NCI-H446 (cell line): ENCODE measurements at regions not wholly inside any gene's neighbourhood (a gene's known extent, or its start where the extent isn't known, plus 50 kb on each side); places are given as distances from the start of the nearest gene placed in this dataset.

ENCODE experiments used
- DNase-seq, 2 experiments: peaks; one replicate each; lab custom pipeline; 2025; lab: John Stamatoyannopoulos, UW

DNA sequence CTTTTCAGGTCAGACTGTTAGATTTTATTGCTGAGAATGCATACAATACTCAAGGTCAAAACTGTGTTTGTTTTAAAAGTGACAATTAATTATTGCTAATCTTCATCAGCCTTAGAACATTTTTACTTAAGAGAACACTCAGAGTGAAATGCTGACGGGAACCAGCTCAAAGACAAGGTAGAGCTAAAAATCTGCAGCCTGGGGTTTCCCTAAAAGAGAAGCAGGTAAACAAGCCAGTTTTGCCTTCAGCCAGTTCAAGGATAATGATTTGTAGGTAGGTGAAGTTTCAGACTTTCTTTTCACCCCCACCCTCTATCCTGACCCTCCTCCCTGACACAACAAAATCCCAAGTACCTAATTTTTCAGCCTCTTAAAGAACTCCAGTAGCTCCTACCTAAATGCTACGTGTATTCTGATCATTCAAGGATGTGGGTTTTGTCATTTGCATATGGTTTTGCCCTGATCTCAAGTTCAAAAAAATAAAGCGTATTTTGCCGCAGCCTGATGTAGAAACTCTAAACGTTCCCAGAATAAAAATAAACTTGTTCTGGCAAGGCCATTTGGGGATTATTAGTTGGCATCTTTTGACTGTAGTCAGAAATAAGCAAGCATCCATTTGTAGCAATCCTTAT is 407.2 kb downstream of the EFNA5 start:
- DNase-seq = no peak

- no peak for DNase-seq
Measured at GRCh38 chr5:107257885-107258520, 412.7 kb downstream of the EFNA5 start.

- no peak for DNase-seq
Measured at GRCh38 chr5:107254902-107255234, 415.9 kb downstream of the EFNA5 start.

GRCh38 chr5:107254214-107254901 is 416.4 kb downstream of the EFNA5 start:
- DNase-seq = no peak

- DNase-seq = peak in 1 of 2 experiments; percentile 24
Measured at GRCh38 chr5:107253246-107253645, 417.5 kb downstream of the EFNA5 start.

DNA sequence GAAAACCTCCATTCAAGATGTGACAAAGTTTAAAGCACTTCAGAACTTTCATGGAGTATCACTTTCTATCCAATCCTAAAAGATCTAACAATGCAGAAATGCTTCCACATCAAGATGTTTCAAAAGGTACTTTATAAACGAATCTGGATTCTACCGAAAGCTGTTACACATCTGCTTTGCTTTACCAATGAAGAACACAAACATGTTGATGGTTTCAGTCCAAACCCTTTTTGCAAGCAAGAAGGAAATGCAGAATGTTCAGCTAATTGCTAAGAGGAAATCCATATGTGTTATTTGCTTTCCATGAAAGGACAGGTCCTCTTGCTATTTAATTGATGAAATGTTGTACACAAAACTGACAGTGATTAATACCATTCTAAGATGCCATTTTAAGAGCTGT is 419.6 kb downstream of the EFNA5 start:
- DNase-seq = no peak

- DNase-seq = peak; percentile 8 to 60
Measured at GRCh38 chr5:107248066-107248695, 422.6 kb downstream of the EFNA5 start.

GRCh38 chr5:107247427-107247826 is 423.3 kb downstream of the EFNA5 start:
- no peak for DNase-seq

- no peak for DNase-seq
Measured at GRCh38 chr5:107243220-107243579, 427.5 kb downstream of the EFNA5 start.

- DNase-seq = no peak
Measured at GRCh38 chr5:107242411-107243219, 428.1 kb downstream of the EFNA5 start.

DNA sequence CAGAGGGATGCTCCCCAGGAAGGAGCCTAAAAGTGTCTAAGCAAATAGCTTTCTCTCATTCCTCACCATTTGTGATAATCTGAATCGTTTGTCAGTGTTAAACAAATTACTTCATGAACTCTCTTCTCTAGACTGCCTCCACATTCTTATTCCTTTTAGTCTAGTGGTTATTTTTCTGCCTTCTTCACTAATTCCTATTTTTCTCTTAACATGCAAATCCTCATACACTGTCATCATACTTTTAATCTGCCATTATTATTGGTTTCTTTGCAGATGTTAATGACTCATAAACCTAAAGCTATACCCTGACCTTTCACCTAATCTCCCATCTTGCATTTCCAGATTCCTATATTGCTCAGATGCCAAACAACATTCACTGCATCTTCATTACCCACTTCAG is 428.9 kb downstream of the EFNA5 start:
- no peak for DNase-seq

GRCh38 chr5:107235167-107235566 is 435.6 kb downstream of the EFNA5 start:
- DNase-seq = no peak

DNA sequence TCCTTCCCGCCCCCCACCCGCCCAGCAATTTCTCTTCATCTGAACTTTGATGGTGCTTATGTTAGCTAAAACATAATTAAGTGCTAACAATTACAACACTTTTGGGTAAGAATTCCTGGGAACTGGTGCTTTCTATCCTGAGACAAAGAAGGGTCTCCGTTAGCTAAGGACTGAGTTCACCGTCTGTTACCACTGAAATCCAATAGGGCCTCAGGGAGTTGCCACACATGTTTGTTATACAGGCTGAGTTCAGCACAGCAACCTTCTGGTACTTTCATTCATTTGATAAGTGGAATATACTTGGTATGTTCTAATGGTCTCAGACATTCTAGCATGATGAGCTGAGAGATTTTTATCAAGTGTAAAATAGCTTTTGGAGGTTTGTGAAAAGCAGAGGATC is 437.9 kb downstream of the EFNA5 start:
- no peak for DNase-seq

GRCh38 chr5:107232293-107232692 is 438.4 kb downstream of the EFNA5 start:
- DNase-seq = no peak

DNA sequence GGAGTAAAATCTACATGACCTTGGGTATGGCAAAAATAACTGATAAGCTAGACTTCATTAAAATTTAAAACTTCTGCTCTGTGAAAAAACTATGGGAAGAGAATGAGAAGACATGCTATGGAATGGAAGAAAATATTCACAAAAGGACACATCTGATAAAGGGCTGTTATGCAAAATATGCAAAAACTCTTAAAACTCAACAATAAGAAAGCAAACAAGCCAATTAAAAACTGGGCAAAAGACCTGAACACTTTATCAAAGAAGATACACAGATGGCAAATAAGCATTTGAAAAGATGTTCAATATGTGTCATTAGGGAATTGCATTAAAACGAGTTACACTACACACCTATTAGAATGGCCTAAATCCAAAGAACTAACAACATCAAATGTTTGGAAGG is 439.5 kb downstream of the EFNA5 start:
- no peak for DNase-seq

- no peak for DNase-seq
Measured at GRCh38 chr5:107230367-107230766, 440.4 kb downstream of the EFNA5 start.

DNA sequence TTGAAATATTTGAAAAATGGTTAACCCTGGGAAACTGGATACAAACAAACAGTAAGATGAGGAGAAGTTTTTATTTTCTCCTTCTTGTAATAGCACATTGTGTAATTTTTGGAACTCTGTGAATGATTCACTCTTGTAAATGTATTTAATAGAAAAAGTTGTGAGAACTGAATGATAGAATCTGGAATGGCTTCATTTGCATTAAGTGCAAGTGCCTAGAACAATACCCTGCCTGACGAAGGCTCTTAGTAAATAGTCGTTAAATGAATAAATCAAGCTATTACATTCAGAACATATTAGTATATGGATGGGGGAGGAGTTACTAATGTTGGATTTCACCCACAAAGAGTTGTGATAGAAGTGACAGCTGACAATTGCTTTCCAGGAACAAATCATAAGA is 442.5 kb downstream of the EFNA5 start:
- no peak for DNase-seq

DNA sequence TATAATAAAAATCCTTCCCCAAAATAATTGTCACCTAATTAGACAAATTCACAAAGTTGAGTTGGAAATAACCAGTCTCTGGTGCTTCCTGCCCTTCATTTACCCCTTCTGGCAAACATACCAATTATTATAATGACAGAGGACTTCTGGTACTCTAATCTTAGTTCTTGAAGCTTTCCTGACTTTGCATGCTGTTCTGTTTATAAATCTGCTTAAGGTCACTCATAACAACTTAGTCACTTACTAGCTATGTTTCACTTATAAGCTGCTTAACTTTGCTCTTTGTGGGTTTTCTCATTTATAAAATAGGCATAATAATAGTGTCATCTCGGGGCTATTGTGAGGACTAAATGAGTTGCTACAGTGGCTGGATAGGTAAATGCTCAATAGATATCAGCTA is 446.5 kb downstream of the EFNA5 start:
- DNase-seq = no peak

GRCh38 chr5:107223066-107223465 is 447.7 kb downstream of the EFNA5 start:
- DNase-seq = no peak

- no peak for DNase-seq
Measured at GRCh38 chr5:107219993-107220392, 450.7 kb downstream of the EFNA5 start.

DNA sequence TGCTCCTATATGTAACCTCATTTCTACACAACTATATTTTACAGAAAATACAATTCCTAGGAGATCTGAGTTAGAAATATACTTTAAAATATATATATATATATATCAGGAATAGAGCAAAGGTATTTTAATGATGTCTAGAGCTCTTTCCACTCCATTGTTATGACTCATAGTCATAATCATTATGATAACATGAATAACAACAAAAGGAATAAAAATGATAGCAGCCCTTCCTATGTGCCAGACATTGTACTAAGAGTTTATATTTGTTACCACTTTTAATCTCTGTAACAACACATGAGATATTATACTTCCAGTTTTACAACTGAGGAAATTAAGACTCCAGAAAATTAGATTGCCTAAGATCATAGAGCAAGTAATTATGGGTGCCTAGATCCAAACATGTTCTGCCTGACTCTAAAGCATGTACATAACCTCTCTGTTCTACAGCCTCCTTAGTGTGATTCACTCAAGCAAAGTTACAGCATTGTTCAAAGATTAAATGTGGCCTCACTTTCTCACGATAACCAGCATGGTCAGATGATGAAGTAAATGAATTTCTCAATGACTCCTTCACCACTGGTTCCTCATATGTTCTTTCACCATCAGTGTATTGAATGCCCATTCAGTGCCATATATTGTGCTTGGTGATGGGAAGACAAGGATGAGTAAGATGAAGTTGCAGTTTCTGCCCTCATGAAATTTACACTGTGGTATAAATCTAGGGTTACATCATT is 452.1 kb downstream of the EFNA5 start:
- no peak for DNase-seq

DNA sequence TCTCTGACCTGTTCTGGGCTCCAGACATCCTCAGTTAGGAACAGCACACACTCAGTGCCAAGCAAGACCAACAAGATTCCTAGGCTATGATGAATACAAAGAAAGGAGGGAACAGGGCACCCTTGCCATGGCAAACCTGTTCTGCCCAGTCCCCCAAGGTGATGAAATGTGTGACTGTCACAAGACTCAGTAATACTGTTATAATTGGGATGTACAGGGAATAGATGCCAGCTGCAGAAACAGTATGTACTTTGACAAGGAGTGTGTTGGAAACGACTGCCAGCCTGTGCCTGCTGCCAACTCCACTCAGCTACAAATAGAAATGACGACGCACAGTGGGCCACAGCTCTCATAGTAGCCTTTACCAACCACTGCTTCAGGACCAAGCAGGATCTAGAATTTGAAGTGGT is 453.0 kb downstream of the EFNA5 start:
- DNase-seq = peak; percentile 57 to 72
